Testis (tissue), 2 donors: ENCODE measurements at regions not wholly inside any gene's neighbourhood (a gene's known extent, or its start where the extent isn't known, plus 50 kb on each side); places are given as distances from the start of the nearest gene placed in this dataset.

ENCODE experiments used
- POLR2A ChIP-seq: fragments of 450-650 bp; IDR thresholded peaks from one replicate; pipeline ENCODE4 v1.6.1; 2017; ENCODE audit warnings: antibody characterized with exemption, mild to moderate bottlenecking, moderate library complexity
- TF ChIP-seq, protein P1 (sequence below), 3 experiments: fragments of 450-650 bp in 2 of 3; fragments of 200-600 bp in 1 of 3; sonication (generic) in 1 of 3; IDR thresholded peaks; one replicate each; pipeline ENCODE4 v1.5.1; 2016 to 2019; ENCODE audit warnings: antibody characterized with exemption in 3 of 3, mild to moderate bottlenecking in 2 of 3, moderate library complexity in 1 of 3

DNA sequence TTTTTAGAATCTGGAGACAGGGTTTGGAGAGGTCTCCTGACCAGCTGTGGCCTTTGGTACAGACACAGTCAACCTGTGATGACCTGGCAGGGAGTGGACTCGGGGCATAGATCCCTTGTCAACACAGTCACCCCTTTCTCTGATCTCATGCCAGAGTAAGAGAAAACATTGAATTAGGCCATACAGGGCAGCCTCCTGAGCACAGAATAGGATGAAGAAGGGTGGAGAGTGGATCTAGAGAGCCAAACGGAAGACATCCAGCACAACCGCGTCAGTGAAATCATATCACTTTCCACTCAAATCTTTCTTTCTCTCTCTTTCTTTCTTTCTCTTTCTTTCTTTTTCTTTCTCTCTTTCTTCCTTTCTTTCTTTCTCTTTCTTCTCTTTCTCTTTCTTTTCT is 145.9 kb upstream of the TBX3 start:
- TF ChIP-seq, protein P1, sequence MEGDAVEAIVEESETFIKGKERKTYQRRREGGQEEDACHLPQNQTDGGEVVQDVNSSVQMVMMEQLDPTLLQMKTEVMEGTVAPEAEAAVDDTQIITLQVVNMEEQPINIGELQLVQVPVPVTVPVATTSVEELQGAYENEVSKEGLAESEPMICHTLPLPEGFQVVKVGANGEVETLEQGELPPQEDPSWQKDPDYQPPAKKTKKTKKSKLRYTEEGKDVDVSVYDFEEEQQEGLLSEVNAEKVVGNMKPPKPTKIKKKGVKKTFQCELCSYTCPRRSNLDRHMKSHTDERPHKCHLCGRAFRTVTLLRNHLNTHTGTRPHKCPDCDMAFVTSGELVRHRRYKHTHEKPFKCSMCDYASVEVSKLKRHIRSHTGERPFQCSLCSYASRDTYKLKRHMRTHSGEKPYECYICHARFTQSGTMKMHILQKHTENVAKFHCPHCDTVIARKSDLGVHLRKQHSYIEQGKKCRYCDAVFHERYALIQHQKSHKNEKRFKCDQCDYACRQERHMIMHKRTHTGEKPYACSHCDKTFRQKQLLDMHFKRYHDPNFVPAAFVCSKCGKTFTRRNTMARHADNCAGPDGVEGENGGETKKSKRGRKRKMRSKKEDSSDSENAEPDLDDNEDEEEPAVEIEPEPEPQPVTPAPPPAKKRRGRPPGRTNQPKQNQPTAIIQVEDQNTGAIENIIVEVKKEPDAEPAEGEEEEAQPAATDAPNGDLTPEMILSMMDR (IDR thresholded peaks at IDR 0.05): no peak
- no peak for TF ChIP-seq POLR2A
